H1 (cell line): ENCODE measurements at regions not wholly inside any gene's neighbourhood (a gene's known extent, or its start where the extent isn't known, plus 50 kb on each side); places are given as distances from the start of the nearest gene placed in this dataset.

ENCODE experiments used
- CTCF ChIA-PET: fragments of 300-600 bp; sonication (Branson Sonifier 250); formaldehyde crosslinking; loops from one replicate; lab custom pipeline; 2021; ENCODE audit not compliant: partially characterized antibody; lab: Charles Lee
- POLR2A ChIA-PET: fragments of 300-600 bp; sonication (Branson Sonifier 250); formaldehyde crosslinking; loops from one replicate; lab custom pipeline; 2021; ENCODE audit warnings: inconsistent platforms; ENCODE audit not compliant: partially characterized antibody; lab: Charles Lee
- DNase-seq, 2 experiments: peaks; one replicate each; pipeline versions ENCODE4 v3.0.0 to v3.0.0-alpha.2; 2010 to 2022; ENCODE audit warnings: low spot score in 2 of 2, low read depth in 1 of 2, mixed read lengths in 1 of 2
- FAIRE-seq: peaks from 2 replicates; lab custom pipeline; 2011; peaks lifted over from hg19 to GRCh38; lab: Jason Lieb, UNC
- H2AFZ ChIP-seq: 2 replicates; pipeline ENCODE4 v1.8.1; 2012; ENCODE audit warnings: low read length, inconsistent platforms
- H2AK5ac ChIP-seq: 2 replicates; pipeline ENCODE4 v1.6.1; 2013; ENCODE audit warnings: low read depth, low read length
- H2BK120ac ChIP-seq: replicated peaks from 2 replicates; pipeline ENCODE3; 2013; ENCODE audit warnings: low read depth, low read length, inconsistent platforms
- H2BK12ac ChIP-seq: 2 replicates; pipeline ENCODE4 v1.6.1; 2013; ENCODE audit warnings: low read depth, low read length
- H2BK15ac ChIP-seq: 2 replicates; pipeline ENCODE4 v1.6.1; 2013; ENCODE audit warnings: low read length
- H2BK20ac ChIP-seq: 2 replicates; pipeline ENCODE4 v1.6.1; 2013; ENCODE audit warnings: low read length
- H2BK5ac ChIP-seq: 2 replicates; pipeline ENCODE4 v1.6.1; 2013; ENCODE audit warnings: low read depth, low read length
- H3K14ac ChIP-seq: 2 replicates; pipeline ENCODE4 v1.6.1; 2013; ENCODE audit warnings: inconsistent platforms; ENCODE audit not compliant: insufficient read length
- H3K18ac ChIP-seq: 2 replicates; pipeline ENCODE4 v1.6.1; 2013; ENCODE audit warnings: low read length; ENCODE audit errors: extremely low read depth
- H3K23ac ChIP-seq: 2 replicates; pipeline ENCODE4 v1.6.1; 2013; ENCODE audit warnings: inconsistent platforms; ENCODE audit not compliant: insufficient read length
- H3K23me2 ChIP-seq: 2 replicates; pipeline ENCODE4 v1.6.1; 2013; ENCODE audit warnings: low read depth, low read length
- H3K27ac ChIP-seq: 2 replicates; pipeline ENCODE4 v1.6.1; 2011; ENCODE audit warnings: low read depth, low read length, inconsistent platforms
- H3K27me3 ChIP-seq, 4 experiments: replicated peaks in 1 of 4; 1 replicate in 1 of 4; 2 replicates in 3 of 4; pipeline versions ENCODE4 v1.6.1 to v1.8.1; 2011 to 2013; ENCODE audit warnings: low read length in 3 of 4, mild to moderate bottlenecking in 3 of 4, inconsistent platforms in 2 of 4, mixed read lengths in 2 of 4, moderate library complexity in 1 of 4; ENCODE audit not compliant: control insufficient read depth in 3 of 4, insufficient read depth in 3 of 4; ENCODE audit errors: extremely low read depth in 1 of 4
- H3K36me3 ChIP-seq, 4 experiments: 2 replicates each; pipeline versions ENCODE4 v1.6.1 to v1.8.1; 2011 to 2013; ENCODE audit warnings: mild to moderate bottlenecking in 4 of 4, low read length in 3 of 4, moderate library complexity in 2 of 4, control low read depth in 1 of 4, inconsistent platforms in 1 of 4; ENCODE audit not compliant: insufficient read depth in 4 of 4, control insufficient read depth in 2 of 4
- H3K4ac ChIP-seq: replicated peaks from 2 replicates; pipeline ENCODE3; 2013; ENCODE audit warnings: low read length, low read depth, mixed read lengths, inconsistent platforms; ENCODE audit not compliant: insufficient read length
- H3K4me1 ChIP-seq, 4 experiments: replicated peaks in 1 of 4; 1 replicate in 1 of 4; 2 replicates in 3 of 4; pipeline versions ENCODE4 v1.6.1 to v1.8.1; 2011 to 2013; ENCODE audit warnings: low read length in 3 of 4, inconsistent platforms in 2 of 4, mixed read lengths in 1 of 4; ENCODE audit not compliant: insufficient read depth in 4 of 4, control insufficient read depth in 3 of 4
- H3K4me2 ChIP-seq, 2 experiments: 2 replicates each; pipeline versions ENCODE4 v1.6.1 to v1.8.1; 2011 to 2013; ENCODE audit warnings: low read depth in 2 of 2, low read length in 2 of 2, control low read depth in 1 of 2, inconsistent platforms in 1 of 2, mild to moderate bottlenecking in 1 of 2; ENCODE audit not compliant: insufficient read depth in 1 of 2
- H3K4me3 ChIP-seq, 4 experiments: fragments of 200-600, 300-600 bp in 1 of 4; sonication (generic), shearing (Covaris generic), sonication (Bioruptor Twin) in 1 of 4; 2 replicates each; pipeline versions ENCODE4 v1.5.1 to v1.8.1; 2011 to 2016; ENCODE audit warnings: low read length in 4 of 4, low read depth in 3 of 4, control low read depth in 2 of 4, inconsistent platforms in 2 of 4, mild to moderate bottlenecking in 2 of 4, mixed read lengths in 1 of 4, moderate library complexity in 1 of 4; ENCODE audit not compliant: insufficient read depth in 2 of 4; ENCODE audit errors: extremely low read depth in 1 of 4
- H3K56ac ChIP-seq: replicated peaks from 2 replicates; pipeline ENCODE3; 2013; ENCODE audit warnings: low read depth, mild to moderate bottlenecking, mixed read lengths, low read length, inconsistent platforms; ENCODE audit not compliant: insufficient read length
- H3K79me1 ChIP-seq: 2 replicates; pipeline ENCODE4 v1.6.1; 2013; ENCODE audit warnings: low read depth, low read length, control low read depth
- H3K79me2 ChIP-seq, 2 experiments: 2 replicates each; pipeline versions ENCODE4 v1.6.1 to v1.8.1; 2012 to 2013; ENCODE audit warnings: low read length in 2 of 2, mild to moderate bottlenecking in 2 of 2, inconsistent platforms in 1 of 2; ENCODE audit not compliant: insufficient read depth in 2 of 2, control insufficient read depth in 1 of 2
- H3K9ac ChIP-seq, 4 experiments: replicated peaks in 1 of 4; 1 replicate in 1 of 4; 2 replicates in 3 of 4; pipeline versions ENCODE4 v1.6.1 to v1.8.1; 2011 to 2013; ENCODE audit warnings: low read depth in 3 of 4, low read length in 3 of 4, control low read depth in 2 of 4, mild to moderate bottlenecking in 2 of 4, moderate library complexity in 2 of 4, inconsistent platforms in 1 of 4; ENCODE audit errors: extremely low read depth in 1 of 4
- H3K9me3 ChIP-seq, 2 experiments: 2 replicates each; pipeline versions ENCODE4 v1.6.1 to v1.8.1; 2012 to 2013; ENCODE audit warnings: mild to moderate bottlenecking in 2 of 2, moderate library complexity in 2 of 2, control low read depth in 1 of 2, inconsistent platforms in 1 of 2, low read depth in 1 of 2, low read length in 1 of 2, mixed read lengths in 1 of 2; ENCODE audit not compliant: insufficient read depth in 2 of 2
- H4K20me1 ChIP-seq, 2 experiments: replicated peaks in 1 of 2; 2 replicates each; pipeline versions ENCODE3 to v1.8.1; 2011 to 2013; ENCODE audit warnings: inconsistent platforms in 2 of 2, low read length in 2 of 2, mild to moderate bottlenecking in 1 of 2; ENCODE audit not compliant: insufficient read depth in 2 of 2, control insufficient read depth in 1 of 2
- H4K5ac ChIP-seq: 2 replicates; pipeline ENCODE4 v1.6.1; 2013; ENCODE audit warnings: low read length, low read depth, mixed read lengths, inconsistent platforms; ENCODE audit not compliant: insufficient read length
- H4K8ac ChIP-seq: 2 replicates; pipeline ENCODE4 v1.8.0; 2013; ENCODE audit warnings: mild to moderate bottlenecking, moderate library complexity, low read length, inconsistent platforms; ENCODE audit not compliant: insufficient read depth; ENCODE audit errors: extremely low read depth
- H4K91ac ChIP-seq: replicated peaks from 2 replicates; pipeline ENCODE3; 2013; ENCODE audit warnings: low read length, mixed read lengths, inconsistent platforms; ENCODE audit not compliant: insufficient read length
- ASH2L ChIP-seq: fragments of 200-600, 300-600 bp; sonication (generic); IDR thresholded peaks from one replicate; pipeline ENCODE4 v1.7.1; 2017; ENCODE audit warnings: low read length
- CEBPB ChIP-seq: IDR thresholded peaks from 2 replicates; pipeline ENCODE4 v1.6.1; 2012; ENCODE audit warnings: low read depth, low read length
- CHD2 ChIP-seq: IDR thresholded peaks from 2 replicates; pipeline ENCODE4 v1.6.1; 2012; ENCODE audit warnings: low read length, improper control_type of control experiment
- CTBP2 ChIP-seq: IDR thresholded peaks from 2 replicates; pipeline ENCODE4 v1.7.0; 2011; ENCODE audit warnings: borderline replicate concordance, mild to moderate bottlenecking, moderate library complexity, mixed read lengths, low read length; ENCODE audit not compliant: insufficient read depth, insufficient read length
- EP300 ChIP-seq, 2 experiments: IDR thresholded peaks; 1 replicate in 1 of 2; 2 replicates in 1 of 2; pipeline ENCODE4 v1.6.1; 2011 to 2012; ENCODE audit warnings: low read depth in 2 of 2, low read length in 2 of 2, mild to moderate bottlenecking in 2 of 2, borderline replicate concordance in 1 of 2, inconsistent platforms in 1 of 2, moderate library complexity in 1 of 2
- GABPA ChIP-seq: IDR thresholded peaks from 2 replicates; pipeline ENCODE4 v1.6.1; 2011; ENCODE audit warnings: mild to moderate bottlenecking, low read length, moderate library complexity, borderline replicate concordance; ENCODE audit not compliant: insufficient read depth
- HDAC2 ChIP-seq, 2 experiments: fragments of 300-600 bp in 1 of 2; sonication (generic) in 1 of 2; IDR thresholded peaks; 2 replicates each; pipeline ENCODE4 v1.6.1; 2011 to 2012; ENCODE audit warnings: low read depth in 2 of 2, low read length in 2 of 2, mild to moderate bottlenecking in 2 of 2, moderate library complexity in 2 of 2, borderline replicate concordance in 1 of 2, inconsistent platforms in 1 of 2
- JUN ChIP-seq: IDR thresholded peaks from 2 replicates; pipeline ENCODE4 v1.6.1; 2011; ENCODE audit warnings: low read depth, mild to moderate bottlenecking, improper control_type of control experiment, low read length
- KDM1A ChIP-seq: fragments of 200-600, 300-600 bp; sonication (generic); IDR thresholded peaks from 2 replicates; pipeline ENCODE4 v1.7.1; 2016; ENCODE audit warnings: mild to moderate bottlenecking, low read length, borderline replicate concordance
- MAFK ChIP-seq: IDR thresholded peaks from 2 replicates; pipeline ENCODE4 v1.6.1; 2012; ENCODE audit warnings: low read depth, mild to moderate bottlenecking, improper control_type of control experiment, low read length
- POLR2AphosphoS5 ChIP-seq: IDR thresholded peaks from 2 replicates; pipeline ENCODE4 v1.6.1; 2011; ENCODE audit warnings: low read depth, low read length
- POU5F1 ChIP-seq: IDR thresholded peaks from 2 replicates; pipeline ENCODE4 v1.6.1; 2011; ENCODE audit warnings: low read depth, mild to moderate bottlenecking, low read length, moderate library complexity
- RXRA ChIP-seq: IDR thresholded peaks from 2 replicates; pipeline ENCODE4 v1.6.1; 2011; ENCODE audit warnings: low read depth, mild to moderate bottlenecking, low read length, moderate library complexity; ENCODE audit not compliant: insufficient read depth
- SIN3A ChIP-seq, 2 experiments: IDR thresholded peaks in 1 of 2; conservative IDR thresholded peaks in 1 of 2; 2 replicates each; pipeline ENCODE4 v1.6.1; 2011 to 2012; ENCODE audit warnings: low read length in 2 of 2, improper control_type of control experiment in 1 of 2, low read depth in 1 of 2, mild to moderate bottlenecking in 1 of 2
- SP4 ChIP-seq: IDR thresholded peaks from 2 replicates; pipeline ENCODE4 v1.6.1; 2012; ENCODE audit warnings: low read length, inconsistent platforms
- WGBS, 2 experiments: shearing (Covaris generic) in 1 of 2; methylation state at CpG; one replicate each; pipeline versions ENCODE4 v1.1.6 to v1.1.7; 2013 to 2015; ENCODE audit warnings: low lambda C conversion rate in 2 of 2, mixed read lengths in 2 of 2, inconsistent platforms in 1 of 2, low coverage in 1 of 2, missing lambda C conversion rate in 1 of 2; ENCODE audit not compliant: insufficient replicate concordance in 2 of 2, insufficient coverage in 1 of 2, insufficient read length in 1 of 2; ENCODE audit errors: extremely low coverage in 1 of 2, missing lambda C conversion rate in 1 of 2; 5-methylcytosine and 5-hydroxymethylcytosine counted together

GRCh38 chr1:88529581-88529980 lies 154.5 kb upstream of the PKN2 start:
- H3K4ac ChIP-seq = no peak overlapping the region
- H3K14ac ChIP-seq = no peak overlapping the region
- H2BK20ac ChIP-seq = no peak overlapping the region
- no peaks in the 10 kb centered on the region for H4K20me1 ChIP-seq
- H3K36me3 ChIP-seq = no peaks in the 10 kb centered on the region
- no peak overlapping the region for H2BK12ac ChIP-seq
- H2AK5ac ChIP-seq = no peak overlapping the region
- WGBS, 2 experiments = 89% methylated on average over 6 of the region's 6 CpGs; no CpG with 5 or more reads in 1 of the 2 experiments
- H3K56ac ChIP-seq = no peak overlapping the region
- H3K27me3 ChIP-seq = no peaks in the 10 kb centered on the region
- CTCF ChIA-PET = no interaction called here
- peak overlapping the region; percentile 88 for H2AFZ ChIP-seq
- FAIRE-seq (no peak), DNase-seq (no peak)
- no peak overlapping the region for H3K18ac ChIP-seq
- no peak overlapping the region for H3K9ac ChIP-seq
- no peak overlapping the region; the same call in 1 of the 2 replicates for H4K8ac ChIP-seq
- H2BK15ac ChIP-seq = no peak overlapping the region
- no peak overlapping the region for H2BK120ac ChIP-seq
- H4K5ac ChIP-seq = no peak overlapping the region
- H3K4me1 ChIP-seq = no peaks in the 10 kb centered on the region; a peak in 1 of 7 replicates
- no peak overlapping the region for H3K23ac ChIP-seq
- no peaks in the 10 kb centered on the region for H3K23me2 ChIP-seq
- H2BK5ac ChIP-seq = no peak overlapping the region
- H3K79me1 ChIP-seq = no peaks in the 10 kb centered on the region
- H3K79me2 ChIP-seq = no peaks in the 10 kb centered on the region
- no peaks in the 10 kb centered on the region for H3K9me3 ChIP-seq
- no peak overlapping the region for H4K91ac ChIP-seq
- no peak overlapping the region for H3K4me2 ChIP-seq
- POLR2A ChIA-PET = no interaction called here
- H3K27ac ChIP-seq = no peak overlapping the region
- H3K4me3 ChIP-seq = no peak overlapping the region
- TF ChIP-seq CEBPB = no peak
- TF ChIP-seq SP4 = no peak
- TF ChIP-seq RXRA = no peak
- no peak for TF ChIP-seq POLR2AphosphoS5
- TF ChIP-seq KDM1A = no peak
- no peak for TF ChIP-seq GABPA
- TF ChIP-seq ASH2L = no peak
- no peak for TF ChIP-seq HDAC2 (IDR thresholded peaks at IDR 0.05; ENCODE audit: borderline replicate concordance in 1 of 2, low read depth in 2 of 2, low read length in 2 of 2)
- TF ChIP-seq POU5F1 = no peak
- TF ChIP-seq MAFK = no peak
- TF ChIP-seq SIN3A (conservative IDR thresholded peaks at IDR 0.05 in 1 of 2, IDR thresholded peaks at IDR 0.05 in 1 of 2; ENCODE audit: low read depth in 1 of 2, low read length in 2 of 2) = no peak
- no peak for TF ChIP-seq CTBP2
- TF ChIP-seq JUN = no peak
- TF ChIP-seq CHD2 = no peak
- TF ChIP-seq EP300 (IDR thresholded peaks at IDR 0.05; ENCODE audit: borderline replicate concordance in 1 of 2, low read depth in 2 of 2, low read length in 2 of 2) = no peak
